HEK293 (cell line): ENCODE measurements at regions not wholly inside any gene's neighbourhood (a gene's known extent, or its start where the extent isn't known, plus 50 kb on each side); places are given as distances from the start of the nearest gene placed in this dataset.

Experiments
- CTCF ChIA-PET: fragments of 350-600 bp; formaldehyde crosslinking; extraction: SDS; loops from one replicate; lab custom pipeline; 2021; ENCODE audit warnings: antibody characterized with exemption; lab: Yijun Ruan, JAX
- POLR2A ChIA-PET: fragments of 300-600 bp; formaldehyde crosslinking; extraction: SDS; loops from one replicate; lab custom pipeline; 2020; ENCODE audit warnings: antibody characterized with exemption, inconsistent platforms; lab: Yijun Ruan, JAX
- H3K27ac ChIP-seq: fragments of 200-500 bp; sonication (Bioruptor generic); 2 replicates; pipeline ENCODE4 v1.5.1; 2014; ENCODE audit warnings: low read depth, low read length, control low read depth, inconsistent platforms; ENCODE audit errors: extremely low read depth
- H3K36me3 ChIP-seq, 2 experiments: fragments of 200-500 bp in 1 of 2; sonication (Bioruptor generic) in 1 of 2; 1 replicate in 1 of 2; 2 replicates in 1 of 2; pipeline ENCODE4 v1.5.1; 2014 to 2017; ENCODE audit warnings: inconsistent platforms in 2 of 2, low read length in 2 of 2; ENCODE audit not compliant: control insufficient read depth in 2 of 2, insufficient read depth in 1 of 2
- H3K4me1 ChIP-seq: fragments of 200-500 bp; sonication (Bioruptor generic); 2 replicates; pipeline ENCODE4 v1.5.1; 2014; ENCODE audit warnings: mild to moderate bottlenecking, low read length, inconsistent platforms; ENCODE audit not compliant: control insufficient read depth, insufficient read depth
- H3K4me3 ChIP-seq: 2 replicates; pipeline ENCODE4 v1.5.1; 2011; ENCODE audit warnings: low read depth, mild to moderate bottlenecking, control low read depth, low read length, moderate library complexity
- H3K9me3 ChIP-seq: fragments of 200-500 bp; sonication (Bioruptor generic); 2 replicates; pipeline ENCODE4 v1.5.1; 2014; ENCODE audit warnings: low read depth, low read length, inconsistent platforms; ENCODE audit not compliant: control insufficient read depth, insufficient read depth
- BCL11B ChIP-seq: fragments of 450-650 bp; formaldehyde crosslinking; IDR thresholded peaks from 2 replicates; pipeline ENCODE4 v1.5.1; 2016; ENCODE audit warnings: low read depth, missing biosample characterization, missing genetic modification characterization
- PRDM1 ChIP-seq: fragments of 450-650 bp; formaldehyde crosslinking; IDR thresholded peaks from 2 replicates; pipeline ENCODE4; 2016; ENCODE audit warnings: missing biosample characterization, missing genetic modification characterization
- REST ChIP-seq: fragments of 450-650 bp; formaldehyde crosslinking; IDR thresholded peaks from 2 replicates; pipeline ENCODE4 v1.5.1; 2016; ENCODE audit warnings: missing biosample characterization, missing genetic modification characterization
- SCRT1 ChIP-seq: fragments of 450-650 bp; formaldehyde crosslinking; IDR thresholded peaks from 2 replicates; pipeline ENCODE4 v1.5.1; 2016; ENCODE audit warnings: missing biosample characterization, missing genetic modification characterization, borderline replicate concordance
- ZBTB17 ChIP-seq: fragments of 450-650 bp; formaldehyde crosslinking; IDR thresholded peaks from 2 replicates; pipeline ENCODE4 v1.5.1; 2016; ENCODE audit warnings: missing biosample characterization, missing genetic modification characterization
- ZBTB49 ChIP-seq: fragments of 450-650 bp; formaldehyde crosslinking; IDR thresholded peaks from 2 replicates; pipeline ENCODE4 v1.5.1; 2016; ENCODE audit warnings: missing biosample characterization, missing genetic modification characterization, low read depth
- ZBTB7A ChIP-seq: fragments of 450-650 bp; formaldehyde crosslinking; IDR thresholded peaks from 2 replicates; pipeline ENCODE4 v1.5.1; 2016; ENCODE audit warnings: low read depth, missing biosample characterization, missing genetic modification characterization
- ZNF175 ChIP-seq: fragments of 450-650 bp; formaldehyde crosslinking; IDR thresholded peaks from 2 replicates; pipeline ENCODE4 v1.5.1; 2016; ENCODE audit warnings: missing biosample characterization, missing genetic modification characterization
- ZNF18 ChIP-seq: fragments of 450-650 bp; formaldehyde crosslinking; IDR thresholded peaks from 2 replicates; pipeline ENCODE4 v1.5.1; 2016; ENCODE audit warnings: missing biosample characterization, missing genetic modification characterization
- ZNF23 ChIP-seq: fragments of 450-650 bp; formaldehyde crosslinking; IDR thresholded peaks from 2 replicates; pipeline ENCODE4 v1.5.1; 2016; ENCODE audit warnings: missing biosample characterization, missing genetic modification characterization, borderline replicate concordance
- ZNF354C ChIP-seq: fragments of 450-650 bp; formaldehyde crosslinking; IDR thresholded peaks from 2 replicates; pipeline ENCODE4 v1.5.1; 2016; ENCODE audit warnings: missing biosample characterization, missing genetic modification characterization, low read depth, borderline replicate concordance
- ZNF423 ChIP-seq: fragments of 450-650 bp; formaldehyde crosslinking; IDR thresholded peaks from 2 replicates; pipeline ENCODE4 v1.5.1; 2016; ENCODE audit warnings: missing biosample characterization, missing genetic modification characterization
- ZNF473 ChIP-seq: fragments of 450-650 bp; formaldehyde crosslinking; IDR thresholded peaks from 2 replicates; pipeline ENCODE4 v1.5.1; 2017; ENCODE audit warnings: missing biosample characterization, missing genetic modification characterization
- ZNF514 ChIP-seq: fragments of 450-650 bp; formaldehyde crosslinking; IDR thresholded peaks from 2 replicates; pipeline ENCODE4 v1.5.1; 2016; ENCODE audit warnings: missing biosample characterization, missing genetic modification characterization
- ZNF571 ChIP-seq: fragments of 450-650 bp; formaldehyde crosslinking; IDR thresholded peaks from 2 replicates; pipeline ENCODE4 v1.5.0; 2017; ENCODE audit warnings: missing biosample characterization, missing genetic modification characterization
- ZNF623 ChIP-seq: fragments of 450-650 bp; formaldehyde crosslinking; IDR thresholded peaks from 2 replicates; pipeline ENCODE4 v1.5.1; 2016; ENCODE audit warnings: missing biosample characterization, missing genetic modification characterization
- ZNF768 ChIP-seq: fragments of 450-650 bp; formaldehyde crosslinking; IDR thresholded peaks from 2 replicates; pipeline ENCODE4 v1.5.1; 2018; ENCODE audit warnings: missing biosample characterization, mild to moderate bottlenecking, missing genetic modification characterization
- ZNF785 ChIP-seq: fragments of 450-650 bp; formaldehyde crosslinking; IDR thresholded peaks from 2 replicates; pipeline ENCODE4 v1.5.1; 2016; ENCODE audit warnings: missing biosample characterization, missing genetic modification characterization
- ZNF830 ChIP-seq: fragments of 450-650 bp; IDR thresholded peaks from 2 replicates; pipeline ENCODE4 v1.5.0; 2018; ENCODE audit warnings: missing biosample characterization, missing genetic modification characterization, low read depth, mild to moderate bottlenecking, moderate library complexity
- ZSCAN18 ChIP-seq: fragments of 450-650 bp; formaldehyde crosslinking; IDR thresholded peaks from 2 replicates; pipeline ENCODE4 v1.5.1; 2016; ENCODE audit warnings: missing biosample characterization, missing genetic modification characterization
- TF ChIP-seq, protein P1 (sequence below): fragments of 450-650 bp; formaldehyde crosslinking; IDR thresholded peaks from 2 replicates; pipeline ENCODE4 v1.5.1; 2016; ENCODE audit warnings: missing biosample characterization, missing genetic modification characterization

DNA sequence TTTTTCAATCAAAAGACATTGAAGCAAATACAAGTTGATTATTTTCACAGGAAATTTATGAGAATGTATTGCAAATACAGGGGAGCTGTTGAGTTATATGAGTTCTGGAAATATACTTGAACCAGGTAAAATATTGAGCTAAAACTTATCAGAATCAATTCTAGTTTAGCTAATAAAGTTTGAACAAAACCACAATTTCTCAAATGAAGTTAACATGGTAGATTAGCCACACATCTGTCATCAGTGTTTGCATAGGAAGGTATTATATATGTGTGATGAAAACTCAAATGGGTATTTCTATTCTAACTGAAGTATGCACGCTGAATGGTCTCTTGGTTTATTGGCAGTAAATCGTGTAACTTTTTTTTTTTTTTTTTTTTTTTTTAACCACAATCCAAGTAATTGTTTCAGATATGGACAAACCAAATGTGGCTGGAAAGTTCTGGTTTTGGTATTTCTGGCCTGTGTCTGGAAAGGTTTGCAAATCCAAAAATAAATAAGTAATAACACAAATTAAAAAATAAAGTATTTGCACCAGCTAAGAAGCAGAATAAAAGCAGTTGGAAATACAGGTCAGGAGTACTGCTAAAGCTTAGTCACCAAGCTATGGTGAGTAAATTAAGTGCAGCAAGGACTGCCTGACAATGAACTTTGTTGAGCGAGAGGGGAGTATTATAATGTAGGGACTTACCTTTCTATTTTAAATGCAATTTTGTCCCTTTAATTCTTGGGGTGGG lies 479.1 kb upstream of the FANCL start:
- CTCF ChIA-PET = interaction anchor here (0.6 to 0.7 kb wide), 2 partner anchors 105 to 107 kb away, joined by 3 to 4 read pairs; no protein-coding TSS in a partner anchor

GRCh38 chr2:58715344-58715743 lies 474.2 kb upstream of the FANCL start:
- H3K36me3 ChIP-seq = no peaks in the 10 kb centered on the region
- no peaks in the 10 kb centered on the region for H3K4me1 ChIP-seq
- no peak for TF ChIP-seq ZNF473
- TF ChIP-seq ZBTB17 (tag by site-specific recombination) = no peak
- no peak for TF ChIP-seq ZNF175 (tag by site-specific recombination)
- TF ChIP-seq PRDM1 (tag by site-specific recombination) = no peak
- no peak for TF ChIP-seq ZBTB49 (tag by site-specific recombination)
- no peak for TF ChIP-seq ZNF785 (tag by site-specific recombination)
- TF ChIP-seq ZNF768 = no peak
- no peak for TF ChIP-seq ZNF23 (tag by site-specific recombination)
- no peak for TF ChIP-seq ZBTB7A (tag by site-specific recombination)
- TF ChIP-seq, protein P1, sequence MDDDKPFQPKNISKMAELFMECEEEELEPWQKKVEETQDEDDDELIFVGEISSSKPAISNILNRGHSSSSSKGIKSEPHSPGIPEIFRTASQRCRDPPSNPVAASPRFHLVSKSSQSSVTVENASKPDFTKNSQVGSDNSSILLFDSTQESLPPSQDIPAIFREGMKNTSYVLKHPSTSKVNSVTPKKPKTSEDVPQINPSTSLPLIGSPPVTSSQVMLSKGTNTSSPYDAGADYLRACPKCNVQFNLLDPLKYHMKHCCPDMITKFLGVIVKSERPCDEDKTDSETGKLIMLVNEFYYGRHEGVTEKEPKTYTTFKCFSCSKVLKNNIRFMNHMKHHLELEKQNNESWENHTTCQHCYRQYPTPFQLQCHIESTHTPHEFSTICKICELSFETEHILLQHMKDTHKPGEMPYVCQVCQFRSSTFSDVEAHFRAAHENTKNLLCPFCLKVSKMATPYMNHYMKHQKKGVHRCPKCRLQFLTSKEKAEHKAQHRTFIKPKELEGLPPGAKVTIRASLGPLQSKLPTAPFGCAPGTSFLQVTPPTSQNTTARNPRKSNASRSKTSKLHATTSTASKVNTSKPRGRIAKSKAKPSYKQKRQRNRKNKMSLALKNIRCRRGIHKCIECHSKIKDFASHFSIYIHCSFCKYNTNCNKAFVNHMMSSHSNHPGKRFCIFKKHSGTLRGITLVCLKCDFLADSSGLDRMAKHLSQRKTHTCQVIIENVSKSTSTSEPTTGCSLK (tag by site-specific recombination) = no peak
- TF ChIP-seq ZNF354C = no peak
- TF ChIP-seq REST (tag by site-specific recombination) = no peak
- TF ChIP-seq ZNF830 = no peak
- no peak overlapping the region for H3K27ac ChIP-seq
- ChIA-PET CTCF (no interaction called here), POLR2A (no interaction called here)
- H3K4me3 ChIP-seq = no peak overlapping the region
- H3K9me3 ChIP-seq = no peaks in the 10 kb centered on the region

More for the DNA sequence above, 479.1 kb upstream of the FANCL start:
- Histone ChIP-seq H3K4me3 (no peak overlapping the region), H3K27ac (no peak overlapping the region), H3K36me3 (no peaks in the 10 kb centered on the region)
- POLR2A ChIA-PET = no interaction called here
- TF ChIP-seq ZNF423 (tag by site-specific recombination) (no peak), BCL11B (no peak), ZSCAN18 (no peak), ZNF623 (tag by site-specific recombination) (no peak), SCRT1 (no peak), ZNF514 (tag by site-specific recombination) (no peak), ZNF18 (no peak), ZNF571 (tag by site-specific recombination) (no peak)
- TF ChIP-seq, all 188 proteins: peak for 0
- H3K9me3 ChIP-seq = no peaks in the 10 kb centered on the region
- H3K4me1 ChIP-seq = no peaks in the 10 kb centered on the region
